H1 (cell line): ENCODE measurements at regions not wholly inside any gene's neighbourhood (a gene's known extent, or its start where the extent isn't known, plus 50 kb on each side); places are given as distances from the start of the nearest gene placed in this dataset.
"Not testable (repeated sequence)": the region's sequence is repeated elsewhere in the genome, so short reads cannot be mapped to it uniquely, and the experiment has no call there.

Experiments used
- CTCF ChIA-PET: fragments of 300-600 bp; sonication (Branson Sonifier 250); formaldehyde crosslinking; loops from one replicate; lab custom pipeline; 2021; ENCODE audit not compliant: partially characterized antibody; lab: Charles Lee
- POLR2A ChIA-PET: fragments of 300-600 bp; sonication (Branson Sonifier 250); formaldehyde crosslinking; loops from one replicate; lab custom pipeline; 2021; ENCODE audit warnings: inconsistent platforms; ENCODE audit not compliant: partially characterized antibody; lab: Charles Lee
- DNase-seq, 2 experiments: peaks; one replicate each; pipeline versions ENCODE4 v3.0.0 to v3.0.0-alpha.2; 2010 to 2022; ENCODE audit warnings: low spot score in 2 of 2, low read depth in 1 of 2, mixed read lengths in 1 of 2
- FAIRE-seq: peaks from 2 replicates; lab custom pipeline; 2011; peaks lifted over from hg19 to GRCh38; lab: Jason Lieb, UNC
- H2AFZ ChIP-seq: 2 replicates; pipeline ENCODE4 v1.8.1; 2012; ENCODE audit warnings: low read length, inconsistent platforms
- H2AK5ac ChIP-seq: 2 replicates; pipeline ENCODE4 v1.6.1; 2013; ENCODE audit warnings: low read depth, low read length
- H2BK120ac ChIP-seq: replicated peaks from 2 replicates; pipeline ENCODE3; 2013; ENCODE audit warnings: low read depth, low read length, inconsistent platforms
- H2BK12ac ChIP-seq: 2 replicates; pipeline ENCODE4 v1.6.1; 2013; ENCODE audit warnings: low read depth, low read length
- H2BK15ac ChIP-seq: 2 replicates; pipeline ENCODE4 v1.6.1; 2013; ENCODE audit warnings: low read length
- H2BK20ac ChIP-seq: 2 replicates; pipeline ENCODE4 v1.6.1; 2013; ENCODE audit warnings: low read length
- H2BK5ac ChIP-seq: 2 replicates; pipeline ENCODE4 v1.6.1; 2013; ENCODE audit warnings: low read depth, low read length
- H3K14ac ChIP-seq: 2 replicates; pipeline ENCODE4 v1.6.1; 2013; ENCODE audit warnings: inconsistent platforms; ENCODE audit not compliant: insufficient read length
- H3K18ac ChIP-seq: 2 replicates; pipeline ENCODE4 v1.6.1; 2013; ENCODE audit warnings: low read length; ENCODE audit errors: extremely low read depth
- H3K23ac ChIP-seq: 2 replicates; pipeline ENCODE4 v1.6.1; 2013; ENCODE audit warnings: inconsistent platforms; ENCODE audit not compliant: insufficient read length
- H3K23me2 ChIP-seq: 2 replicates; pipeline ENCODE4 v1.6.1; 2013; ENCODE audit warnings: low read depth, low read length
- H3K27ac ChIP-seq: 2 replicates; pipeline ENCODE4 v1.6.1; 2011; ENCODE audit warnings: low read depth, low read length, inconsistent platforms
- H3K27me3 ChIP-seq, 4 experiments: replicated peaks in 1 of 4; 1 replicate in 1 of 4; 2 replicates in 3 of 4; pipeline versions ENCODE4 v1.6.1 to v1.8.1; 2011 to 2013; ENCODE audit warnings: low read length in 3 of 4, mild to moderate bottlenecking in 3 of 4, inconsistent platforms in 2 of 4, mixed read lengths in 2 of 4, moderate library complexity in 1 of 4; ENCODE audit not compliant: control insufficient read depth in 3 of 4, insufficient read depth in 3 of 4; ENCODE audit errors: extremely low read depth in 1 of 4
- H3K36me3 ChIP-seq, 4 experiments: 2 replicates each; pipeline versions ENCODE4 v1.6.1 to v1.8.1; 2011 to 2013; ENCODE audit warnings: mild to moderate bottlenecking in 4 of 4, low read length in 3 of 4, moderate library complexity in 2 of 4, control low read depth in 1 of 4, inconsistent platforms in 1 of 4; ENCODE audit not compliant: insufficient read depth in 4 of 4, control insufficient read depth in 2 of 4
- H3K4ac ChIP-seq: replicated peaks from 2 replicates; pipeline ENCODE3; 2013; ENCODE audit warnings: low read length, low read depth, mixed read lengths, inconsistent platforms; ENCODE audit not compliant: insufficient read length
- H3K4me1 ChIP-seq, 4 experiments: replicated peaks in 1 of 4; 1 replicate in 1 of 4; 2 replicates in 3 of 4; pipeline versions ENCODE4 v1.6.1 to v1.8.1; 2011 to 2013; ENCODE audit warnings: low read length in 3 of 4, inconsistent platforms in 2 of 4, mixed read lengths in 1 of 4; ENCODE audit not compliant: insufficient read depth in 4 of 4, control insufficient read depth in 3 of 4
- H3K4me2 ChIP-seq, 2 experiments: 2 replicates each; pipeline versions ENCODE4 v1.6.1 to v1.8.1; 2011 to 2013; ENCODE audit warnings: low read depth in 2 of 2, low read length in 2 of 2, control low read depth in 1 of 2, inconsistent platforms in 1 of 2, mild to moderate bottlenecking in 1 of 2; ENCODE audit not compliant: insufficient read depth in 1 of 2
- H3K4me3 ChIP-seq, 4 experiments: fragments of 200-600, 300-600 bp in 1 of 4; sonication (generic), shearing (Covaris generic), sonication (Bioruptor Twin) in 1 of 4; 2 replicates each; pipeline versions ENCODE4 v1.5.1 to v1.8.1; 2011 to 2016; ENCODE audit warnings: low read length in 4 of 4, low read depth in 3 of 4, control low read depth in 2 of 4, inconsistent platforms in 2 of 4, mild to moderate bottlenecking in 2 of 4, mixed read lengths in 1 of 4, moderate library complexity in 1 of 4; ENCODE audit not compliant: insufficient read depth in 2 of 4; ENCODE audit errors: extremely low read depth in 1 of 4
- H3K56ac ChIP-seq: replicated peaks from 2 replicates; pipeline ENCODE3; 2013; ENCODE audit warnings: low read depth, mild to moderate bottlenecking, mixed read lengths, low read length, inconsistent platforms; ENCODE audit not compliant: insufficient read length
- H3K79me1 ChIP-seq: 2 replicates; pipeline ENCODE4 v1.6.1; 2013; ENCODE audit warnings: low read depth, low read length, control low read depth
- H3K79me2 ChIP-seq, 2 experiments: 2 replicates each; pipeline versions ENCODE4 v1.6.1 to v1.8.1; 2012 to 2013; ENCODE audit warnings: low read length in 2 of 2, mild to moderate bottlenecking in 2 of 2, inconsistent platforms in 1 of 2; ENCODE audit not compliant: insufficient read depth in 2 of 2, control insufficient read depth in 1 of 2
- H3K9ac ChIP-seq, 4 experiments: replicated peaks in 1 of 4; 1 replicate in 1 of 4; 2 replicates in 3 of 4; pipeline versions ENCODE4 v1.6.1 to v1.8.1; 2011 to 2013; ENCODE audit warnings: low read depth in 3 of 4, low read length in 3 of 4, control low read depth in 2 of 4, mild to moderate bottlenecking in 2 of 4, moderate library complexity in 2 of 4, inconsistent platforms in 1 of 4; ENCODE audit errors: extremely low read depth in 1 of 4
- H3K9me3 ChIP-seq, 2 experiments: 2 replicates each; pipeline versions ENCODE4 v1.6.1 to v1.8.1; 2012 to 2013; ENCODE audit warnings: mild to moderate bottlenecking in 2 of 2, moderate library complexity in 2 of 2, control low read depth in 1 of 2, inconsistent platforms in 1 of 2, low read depth in 1 of 2, low read length in 1 of 2, mixed read lengths in 1 of 2; ENCODE audit not compliant: insufficient read depth in 2 of 2
- H4K20me1 ChIP-seq, 2 experiments: replicated peaks in 1 of 2; 2 replicates each; pipeline versions ENCODE3 to v1.8.1; 2011 to 2013; ENCODE audit warnings: inconsistent platforms in 2 of 2, low read length in 2 of 2, mild to moderate bottlenecking in 1 of 2; ENCODE audit not compliant: insufficient read depth in 2 of 2, control insufficient read depth in 1 of 2
- H4K5ac ChIP-seq: 2 replicates; pipeline ENCODE4 v1.6.1; 2013; ENCODE audit warnings: low read length, low read depth, mixed read lengths, inconsistent platforms; ENCODE audit not compliant: insufficient read length
- H4K8ac ChIP-seq: 2 replicates; pipeline ENCODE4 v1.8.0; 2013; ENCODE audit warnings: mild to moderate bottlenecking, moderate library complexity, low read length, inconsistent platforms; ENCODE audit not compliant: insufficient read depth; ENCODE audit errors: extremely low read depth
- H4K91ac ChIP-seq: replicated peaks from 2 replicates; pipeline ENCODE3; 2013; ENCODE audit warnings: low read length, mixed read lengths, inconsistent platforms; ENCODE audit not compliant: insufficient read length
- WGBS, 2 experiments: shearing (Covaris generic) in 1 of 2; methylation state at CpG; one replicate each; pipeline versions ENCODE4 v1.1.6 to v1.1.7; 2013 to 2015; ENCODE audit warnings: low lambda C conversion rate in 2 of 2, mixed read lengths in 2 of 2, inconsistent platforms in 1 of 2, low coverage in 1 of 2, missing lambda C conversion rate in 1 of 2; ENCODE audit not compliant: insufficient replicate concordance in 2 of 2, insufficient coverage in 1 of 2, insufficient read length in 1 of 2; ENCODE audit errors: extremely low coverage in 1 of 2, missing lambda C conversion rate in 1 of 2; 5-methylcytosine and 5-hydroxymethylcytosine counted together

DNA sequence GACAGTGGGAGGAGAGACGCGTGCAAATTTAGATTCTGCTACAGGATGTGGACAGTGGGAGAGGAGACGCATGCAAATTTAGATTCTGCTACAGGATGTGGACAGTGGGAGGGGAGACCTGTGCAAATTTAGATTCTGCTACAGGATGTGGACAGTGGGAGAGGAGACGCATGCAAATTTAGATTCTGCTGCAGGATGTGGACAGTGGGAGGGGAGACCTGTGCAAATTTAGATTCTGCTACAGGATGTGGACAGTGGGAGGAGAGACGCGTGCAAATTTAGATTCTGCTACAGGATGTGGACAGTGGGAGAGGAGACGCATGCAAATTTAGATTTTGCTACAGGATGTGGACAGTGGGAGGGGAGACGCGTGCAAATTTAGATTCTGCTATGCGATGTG, 143.1 kb downstream of the LMLN start:
- FAIRE-seq, H2BK120ac ChIP-seq, CTCF ChIA-PET, H2BK20ac ChIP-seq, H2AK5ac ChIP-seq, H4K8ac ChIP-seq, H3K79me2 ChIP-seq, H3K14ac ChIP-seq, H2BK5ac ChIP-seq, H3K79me1 ChIP-seq, H2BK15ac ChIP-seq, H3K4ac ChIP-seq, H4K91ac ChIP-seq, H4K5ac ChIP-seq, H3K23me2 ChIP-seq, H3K4me1 ChIP-seq, H3K4me2 ChIP-seq, H3K23ac ChIP-seq, H3K56ac ChIP-seq, H3K4me3 ChIP-seq, H3K27ac ChIP-seq, H2BK12ac ChIP-seq, H3K9me3 ChIP-seq, DNase-seq, H4K20me1 ChIP-seq, H3K18ac ChIP-seq, POLR2A ChIA-PET, H3K9ac ChIP-seq, H3K27me3 ChIP-seq, H3K36me3 ChIP-seq, H2AFZ ChIP-seq: not testable (repeated sequence)
- no CpG with 5 or more reads among the region's 10 CpGs for WGBS, 2 experiments
